ENCODE measurements at regions not wholly inside any gene's neighbourhood (a gene's known extent, or its start where the extent isn't known, plus 50 kb on each side); places are given as distances from the start of the nearest gene placed in this dataset.

DNA sequence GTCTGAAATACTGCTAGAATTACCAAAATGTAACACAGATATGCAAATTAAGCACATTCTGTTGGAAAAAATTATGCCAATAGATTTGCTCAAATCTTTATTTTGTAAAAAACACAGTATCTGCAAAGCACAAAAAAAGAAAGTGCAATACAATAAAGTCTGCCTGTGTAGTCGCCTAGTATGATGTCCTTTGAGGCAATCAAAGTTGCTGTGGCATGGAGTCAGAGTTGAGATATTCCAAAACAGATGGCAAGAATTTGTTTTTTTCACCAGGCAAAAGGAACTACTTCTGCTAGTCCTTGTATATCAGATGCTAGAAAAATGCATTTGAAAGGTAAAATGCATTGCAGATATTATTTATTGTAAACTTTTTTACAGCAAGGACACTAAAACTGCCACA is 531.3 kb upstream of the TMEFF2 start:
- TF ChIP-seq, protein P1, sequence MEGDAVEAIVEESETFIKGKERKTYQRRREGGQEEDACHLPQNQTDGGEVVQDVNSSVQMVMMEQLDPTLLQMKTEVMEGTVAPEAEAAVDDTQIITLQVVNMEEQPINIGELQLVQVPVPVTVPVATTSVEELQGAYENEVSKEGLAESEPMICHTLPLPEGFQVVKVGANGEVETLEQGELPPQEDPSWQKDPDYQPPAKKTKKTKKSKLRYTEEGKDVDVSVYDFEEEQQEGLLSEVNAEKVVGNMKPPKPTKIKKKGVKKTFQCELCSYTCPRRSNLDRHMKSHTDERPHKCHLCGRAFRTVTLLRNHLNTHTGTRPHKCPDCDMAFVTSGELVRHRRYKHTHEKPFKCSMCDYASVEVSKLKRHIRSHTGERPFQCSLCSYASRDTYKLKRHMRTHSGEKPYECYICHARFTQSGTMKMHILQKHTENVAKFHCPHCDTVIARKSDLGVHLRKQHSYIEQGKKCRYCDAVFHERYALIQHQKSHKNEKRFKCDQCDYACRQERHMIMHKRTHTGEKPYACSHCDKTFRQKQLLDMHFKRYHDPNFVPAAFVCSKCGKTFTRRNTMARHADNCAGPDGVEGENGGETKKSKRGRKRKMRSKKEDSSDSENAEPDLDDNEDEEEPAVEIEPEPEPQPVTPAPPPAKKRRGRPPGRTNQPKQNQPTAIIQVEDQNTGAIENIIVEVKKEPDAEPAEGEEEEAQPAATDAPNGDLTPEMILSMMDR (IDR thresholded peaks at IDR 0.05), result no peak
- TF ChIP-seq, protein P2, sequence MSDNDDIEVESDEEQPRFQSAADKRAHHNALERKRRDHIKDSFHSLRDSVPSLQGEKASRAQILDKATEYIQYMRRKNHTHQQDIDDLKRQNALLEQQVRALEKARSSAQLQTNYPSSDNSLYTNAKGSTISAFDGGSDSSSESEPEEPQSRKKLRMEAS (IDR thresholded peaks at IDR 0.05), result no peak
- TF ChIP-seq EHMT2 (IDR thresholded peaks at IDR 0.05; ENCODE audit: low read depth), result no peak
- no peak for TF ChIP-seq HDAC2 (IDR thresholded peaks at IDR 0.05)
